ENCODE measurements at regions not wholly inside any gene's neighbourhood (a gene's known extent, or its start where the extent isn't known, plus 50 kb on each side); places are given as distances from the start of the nearest gene placed in this dataset.

- no peak for TF ChIP-seq CTCF (conservative IDR thresholded peaks at IDR 0.05 in 1 of 2, IDR thresholded peaks at IDR 0.05 in 1 of 2; ENCODE audit: low read depth in 1 of 2, low read length in 2 of 2)
- no peak for TF ChIP-seq EZH2 (IDR thresholded peaks at IDR 0.05; ENCODE audit: low read length, missing control alignments)
Observed at GRCh38 chr6:135638108-135638507, 140.6 kb upstream of the AHI1 start.
